Neural cell (in vitro differentiated cells): ENCODE measurements at regions not wholly inside any gene's neighbourhood (a gene's known extent, or its start where the extent isn't known, plus 50 kb on each side); places are given as distances from the start of the nearest gene placed in this dataset.

Experiments
- EP300 ChIP-seq: fragments of 450-650 bp; conservative IDR thresholded peaks from 2 replicates; pipeline ENCODE4 v1.6.1; 2014; ENCODE audit warnings: antibody characterized with exemption, mild to moderate bottlenecking, moderate library complexity; ENCODE audit not compliant: poor library complexity, severe bottlenecking
- TF ChIP-seq, protein P1 (sequence below): fragments of 450-650 bp; IDR thresholded peaks from 2 replicates; pipeline ENCODE4 v1.5.1; 2014; ENCODE audit warnings: antibody characterized with exemption, mild to moderate bottlenecking, moderate library complexity; ENCODE audit not compliant: poor library complexity, severe bottlenecking

DNA sequence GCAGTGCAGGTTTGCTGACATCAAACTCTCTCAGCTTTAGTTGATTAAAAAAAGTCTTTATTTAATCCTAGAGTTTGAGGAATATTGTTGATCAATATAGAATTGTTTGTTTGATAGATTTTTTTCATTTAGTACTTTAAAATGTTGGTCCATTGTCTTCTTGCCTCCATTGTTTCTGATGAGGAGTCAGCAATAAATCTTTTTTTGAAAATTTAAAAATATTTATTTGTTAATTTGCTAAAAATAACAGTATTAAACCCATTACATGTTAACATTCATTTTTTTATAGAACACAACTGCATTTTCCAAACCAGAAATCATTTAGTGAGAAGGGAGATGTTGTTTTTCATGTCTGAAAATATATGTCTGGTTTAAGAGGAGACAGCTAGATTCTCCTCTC lies 173.8 kb upstream of the USP24 start:
- TF ChIP-seq, protein P1, sequence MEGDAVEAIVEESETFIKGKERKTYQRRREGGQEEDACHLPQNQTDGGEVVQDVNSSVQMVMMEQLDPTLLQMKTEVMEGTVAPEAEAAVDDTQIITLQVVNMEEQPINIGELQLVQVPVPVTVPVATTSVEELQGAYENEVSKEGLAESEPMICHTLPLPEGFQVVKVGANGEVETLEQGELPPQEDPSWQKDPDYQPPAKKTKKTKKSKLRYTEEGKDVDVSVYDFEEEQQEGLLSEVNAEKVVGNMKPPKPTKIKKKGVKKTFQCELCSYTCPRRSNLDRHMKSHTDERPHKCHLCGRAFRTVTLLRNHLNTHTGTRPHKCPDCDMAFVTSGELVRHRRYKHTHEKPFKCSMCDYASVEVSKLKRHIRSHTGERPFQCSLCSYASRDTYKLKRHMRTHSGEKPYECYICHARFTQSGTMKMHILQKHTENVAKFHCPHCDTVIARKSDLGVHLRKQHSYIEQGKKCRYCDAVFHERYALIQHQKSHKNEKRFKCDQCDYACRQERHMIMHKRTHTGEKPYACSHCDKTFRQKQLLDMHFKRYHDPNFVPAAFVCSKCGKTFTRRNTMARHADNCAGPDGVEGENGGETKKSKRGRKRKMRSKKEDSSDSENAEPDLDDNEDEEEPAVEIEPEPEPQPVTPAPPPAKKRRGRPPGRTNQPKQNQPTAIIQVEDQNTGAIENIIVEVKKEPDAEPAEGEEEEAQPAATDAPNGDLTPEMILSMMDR = no peak
- no peak for TF ChIP-seq EP300
